Smooth muscle cell of the brain vasculature (primary cell): ENCODE measurements at regions not wholly inside any gene's neighbourhood (a gene's known extent, or its start where the extent isn't known, plus 50 kb on each side); places are given as distances from the start of the nearest gene placed in this dataset.

Experiments used
- DNase-seq: peaks from one replicate; pipeline ENCODE4 v3.0.0-alpha.2; 2012; ENCODE audit warnings: low read depth, low spot score

GRCh38 chr1:30514137-30514654 is 209.2 kb downstream of the MATN1 start:
- DNase-seq: no peak

- no peak for DNase-seq
These were observed 209.8 kb downstream of the MATN1 start for GRCh38 chr1:30513396-30514136.

GRCh38 chr1:30512914-30513265 is 210.5 kb downstream of the MATN1 start:
- DNase-seq: no peak

GRCh38 chr1:30511991-30512913 is 211.1 kb downstream of the MATN1 start:
- no peak for DNase-seq

GRCh38 chr1:30511563-30511962 is 211.8 kb downstream of the MATN1 start:
- no peak for DNase-seq

GRCh38 chr1:30511106-30511505 is 212.3 kb downstream of the MATN1 start:
- no peak for DNase-seq

- DNase-seq: no peak
These were observed 213.7 kb downstream of the MATN1 start for GRCh38 chr1:30509670-30510069.

GRCh38 chr1:30508611-30509010 is 214.8 kb downstream of the MATN1 start:
- DNase-seq: no peak

- DNase-seq: no peak
These were observed 215.3 kb downstream of the MATN1 start for GRCh38 chr1:30508175-30508448.

GRCh38 chr1:30507401-30508174 is 215.8 kb downstream of the MATN1 start:
- DNase-seq: no peak

- DNase-seq: no peak
These were observed 216.4 kb downstream of the MATN1 start for GRCh38 chr1:30507016-30507312.

- DNase-seq: no peak
These were observed 216.9 kb downstream of the MATN1 start for GRCh38 chr1:30506291-30507015.

- DNase-seq: no peak
These were observed 217.5 kb downstream of the MATN1 start for GRCh38 chr1:30505853-30506252.

- no peak for DNase-seq
These were observed 230.9 kb downstream of the MATN1 start for GRCh38 chr1:30492451-30492850.

GRCh38 chr1:30491831-30492230 is 231.6 kb downstream of the MATN1 start:
- no peak for DNase-seq

GRCh38 chr1:30490554-30491053 is 232.8 kb downstream of the MATN1 start:
- no peak for DNase-seq

GRCh38 chr1:30489737-30490389 is 233.5 kb downstream of the MATN1 start:
- DNase-seq: no peak

- DNase-seq: no peak
These were observed 235.0 kb downstream of the MATN1 start for GRCh38 chr1:30488324-30488913.

- DNase-seq: no peak
These were observed 236.3 kb downstream of the MATN1 start for GRCh38 chr1:30487042-30487441.

GRCh38 chr1:30485072-30485471 is 238.3 kb downstream of the MATN1 start:
- no peak for DNase-seq

GRCh38 chr1:30484668-30485067 is 238.7 kb downstream of the MATN1 start:
- no peak for DNase-seq
